ENCODE measurements at regions not wholly inside any gene's neighbourhood (a gene's known extent, or its start where the extent isn't known, plus 50 kb on each side); places are given as distances from the start of the nearest gene placed in this dataset.

- 35 to 37% methylated on average over 5 of the region's 5 CpGs for WGBS, 2 donors
- H3K27me3 ChIP-seq, result no peaks in the 10 kb centered on the region
- H3K36me3 ChIP-seq, result no peaks in the 10 kb centered on the region
- no peak overlapping the region for H3K27ac ChIP-seq
- no peaks in the 10 kb centered on the region for H3K9me3 ChIP-seq
- TF ChIP-seq CTCF (IDR thresholded peaks at IDR 0.05) (peak; percentile 30 to 59 (median 43)), EP300 (IDR thresholded peaks at IDR 0.05) (no peak)
- H3K4me1 ChIP-seq, result peaks cover 0 to 8% (median 0%) of the 10 kb centered on the region in 4 donors
- no peak overlapping the region for H3K4me3 ChIP-seq
- peak; percentile 28 to 32 for DNase-seq (ENCODE audit: low spot score in 2 of 2)
Observed at GRCh38 chr9:36728651-36729520, 156.2 kb downstream of the MELK start.

GRCh38 chr9:36729906-36730305 lies 157.2 kb downstream of the MELK start:
- no peak for DNase-seq (ENCODE audit: low spot score in 2 of 2)
- Histone ChIP-seq H3K27me3 (no peaks in the 10 kb centered on the region), H3K4me3 (no peak overlapping the region), H3K9me3 (no peaks in the 10 kb centered on the region), H3K36me3 (no peaks in the 10 kb centered on the region), H3K27ac (no peak overlapping the region), H3K4me1 (peaks cover 0 to 8% (median 0%) of the 10 kb centered on the region in 4 donors)
- 69 to 86% methylated on average over 2 of the region's 2 CpGs for WGBS, 2 donors
- TF ChIP-seq POLR2A (IDR thresholded peaks at IDR 0.05) (no peak), EP300 (IDR thresholded peaks at IDR 0.05) (no peak), CTCF (IDR thresholded peaks at IDR 0.05) (no peak)

DNA sequence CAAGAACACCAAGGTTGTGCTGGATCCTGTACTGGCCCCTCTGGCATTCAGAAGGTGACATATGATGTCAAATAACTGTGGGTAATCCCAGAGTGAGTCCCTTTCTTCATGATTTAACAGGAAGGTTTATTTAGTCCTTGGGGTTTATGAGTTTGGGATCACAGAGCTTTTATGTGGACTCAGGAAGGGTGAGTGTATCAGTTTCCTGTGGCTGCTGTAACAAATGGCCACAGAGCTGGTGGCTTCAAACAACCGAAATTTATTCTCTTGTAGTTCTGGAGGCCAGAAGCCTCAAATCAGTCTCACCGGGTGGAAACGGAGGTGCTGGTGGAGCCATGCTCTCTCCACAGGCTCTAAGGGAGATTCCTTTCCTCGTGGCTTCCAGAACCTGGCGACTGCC lies 157.7 kb downstream of the MELK start:
- Histone ChIP-seq H3K36me3 (no peaks in the 10 kb centered on the region), H3K9me3 (no peaks in the 10 kb centered on the region), H3K4me1 (peaks cover 0 to 8% (median 0%) of the 10 kb centered on the region in 4 donors), H3K4me3 (no peak overlapping the region), H3K27ac (no peak overlapping the region), H3K27me3 (no peaks in the 10 kb centered on the region)
- TF ChIP-seq POLR2A (IDR thresholded peaks at IDR 0.05) (no peak), EP300 (IDR thresholded peaks at IDR 0.05) (no peak), CTCF (IDR thresholded peaks at IDR 0.05) (no peak)
- no peak for DNase-seq (ENCODE audit: low spot score in 2 of 2)
- WGBS, 2 donors, result 82 to 88% methylated on average over 5 of the region's 5 CpGs

DNA sequence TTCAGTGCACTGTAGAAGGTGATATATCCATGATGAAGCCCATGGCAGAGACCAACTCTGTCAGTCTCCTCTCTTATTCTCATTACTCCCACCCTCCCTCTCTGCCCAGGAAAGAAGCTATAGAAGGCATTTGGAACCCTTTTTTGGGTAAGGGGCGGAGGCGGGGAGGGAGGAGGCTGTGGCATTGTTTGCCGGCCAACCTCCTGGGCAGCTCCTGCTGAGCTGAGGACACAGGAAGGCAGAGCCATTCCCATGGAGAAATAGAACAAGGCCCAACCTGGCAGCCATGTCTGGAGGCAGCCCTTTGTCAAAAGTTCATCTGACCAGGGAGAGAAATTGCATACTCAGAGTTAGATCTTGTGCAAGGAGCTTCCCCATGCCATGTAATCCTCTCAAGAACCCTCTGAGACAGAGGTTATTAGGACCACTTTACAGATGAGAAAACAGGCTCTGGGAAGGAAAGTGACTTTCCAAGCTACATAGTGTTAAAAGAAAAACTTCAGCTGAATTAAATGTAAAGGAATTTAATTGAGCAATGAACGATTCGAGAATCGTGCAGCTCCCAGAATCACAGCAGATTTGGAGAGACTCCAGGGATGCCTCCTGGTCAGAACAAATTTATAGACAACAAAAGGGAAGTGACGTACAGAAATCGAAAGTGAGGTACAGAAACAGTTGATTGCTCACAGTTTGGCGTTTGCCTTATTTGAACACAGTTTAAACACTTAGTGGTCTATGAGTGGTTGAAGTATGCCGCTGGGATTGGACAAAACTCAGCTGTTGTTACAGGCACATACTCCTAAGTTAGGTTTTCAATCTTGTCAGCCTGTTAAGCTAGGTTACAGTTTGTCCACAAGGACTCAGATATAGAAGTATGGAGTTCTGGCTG lies 158.6 kb downstream of the MELK start:
- Histone ChIP-seq H3K27me3 (no peaks in the 10 kb centered on the region), H3K9me3 (no peaks in the 10 kb centered on the region), H3K36me3 (no peaks in the 10 kb centered on the region), H3K4me3 (no peak overlapping the region), H3K4me1 (peaks cover 0 to 8% (median 0%) of the 10 kb centered on the region in 4 donors), H3K27ac (no peak overlapping the region)
- DNase-seq (ENCODE audit: low spot score in 2 of 2), result no peak
- 70 to 72% methylated on average over 10 of the region's 10 CpGs for WGBS, 2 donors
- TF ChIP-seq CTCF (IDR thresholded peaks at IDR 0.05), result no peak
- TF ChIP-seq EP300 (IDR thresholded peaks at IDR 0.05), result no peak
- no peak for TF ChIP-seq POLR2A (IDR thresholded peaks at IDR 0.05)

DNA sequence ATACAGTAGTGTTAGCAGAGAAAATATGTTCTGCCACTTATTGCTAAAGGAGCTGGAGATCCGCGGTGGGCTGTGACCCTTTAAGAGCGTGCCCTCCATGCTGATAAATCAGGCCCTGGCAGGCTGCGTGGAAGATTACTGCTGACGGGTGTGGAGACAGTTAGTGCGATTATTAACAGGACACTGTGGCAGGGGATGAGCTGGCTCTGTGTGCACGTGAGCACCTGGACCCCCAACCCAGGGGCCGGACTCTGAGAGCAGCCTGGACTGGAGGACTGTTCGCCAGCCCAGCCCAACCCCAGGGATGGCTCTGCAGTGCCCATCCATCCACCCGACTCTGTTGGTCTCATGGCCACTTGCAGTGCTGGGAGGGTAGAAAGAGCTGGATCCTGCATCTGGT lies 162.0 kb downstream of the MELK start:
- Histone ChIP-seq H3K4me3 (no peak overlapping the region), H3K36me3 (no peaks in the 10 kb centered on the region), H3K4me1 (peaks cover 0 to 7% (median 3%) of the 10 kb centered on the region in 4 donors), H3K9me3 (no peaks in the 10 kb centered on the region), H3K27ac (no peak overlapping the region), H3K27me3 (peaks cover 0 to 17% of the 10 kb centered on the region in 2 donors)
- 63 to 75% methylated on average over 8 to 10 of the region's 10 CpGs for WGBS, 2 donors
- TF ChIP-seq CTCF (IDR thresholded peaks at IDR 0.05), result no peak
- no peak for TF ChIP-seq EP300 (IDR thresholded peaks at IDR 0.05)
- no peak for TF ChIP-seq POLR2A (IDR thresholded peaks at IDR 0.05)
- no peak for DNase-seq (ENCODE audit: low spot score in 2 of 2)
